ENCODE measurements at regions not wholly inside any gene's neighbourhood (a gene's known extent, or its start where the extent isn't known, plus 50 kb on each side); places are given as distances from the start of the nearest gene placed in this dataset.

- DNase-seq (ENCODE audit: low read depth in 1 of 2, low spot score in 1 of 2) = no peak
These were observed 119.1 kb upstream of the ITGA1 start for GRCh38 chr5:52668544-52669185.

GRCh38 chr5:52672459-52672858 lies 115.3 kb upstream of the ITGA1 start:
- DNase-seq (ENCODE audit: low read depth in 1 of 2, low spot score in 1 of 2) = no peak

GRCh38 chr5:52673495-52673894 lies 114.2 kb upstream of the ITGA1 start:
- no peak for DNase-seq (ENCODE audit: low read depth in 1 of 2, low spot score in 1 of 2)

GRCh38 chr5:52674815-52675545 lies 112.7 kb upstream of the ITGA1 start:
- no peak for DNase-seq (ENCODE audit: low read depth in 1 of 2, low spot score in 1 of 2)

- DNase-seq (ENCODE audit: low read depth in 1 of 2, low spot score in 1 of 2) = no peak
These were observed 105.2 kb upstream of the ITGA1 start for GRCh38 chr5:52682492-52682891.

- DNase-seq (ENCODE audit: low read depth in 1 of 2, low spot score in 1 of 2) = no peak
These were observed 103.7 kb upstream of the ITGA1 start for GRCh38 chr5:52684051-52684450.

- no peak for DNase-seq (ENCODE audit: low read depth in 1 of 2, low spot score in 1 of 2)
These were observed 102.2 kb upstream of the ITGA1 start for GRCh38 chr5:52685566-52685965.

- no peak for DNase-seq (ENCODE audit: low read depth in 1 of 2, low spot score in 1 of 2)
These were observed 101.7 kb upstream of the ITGA1 start for GRCh38 chr5:52685971-52686370.

GRCh38 chr5:52690236-52690768 lies 97.4 kb upstream of the ITGA1 start:
- no peak for DNase-seq (ENCODE audit: low read depth in 1 of 2, low spot score in 1 of 2)

GRCh38 chr5:52692039-52692438 lies 95.7 kb upstream of the ITGA1 start:
- no peak for DNase-seq (ENCODE audit: low read depth in 1 of 2, low spot score in 1 of 2)

GRCh38 chr5:52692606-52693005 lies 95.1 kb upstream of the ITGA1 start:
- DNase-seq (ENCODE audit: low read depth in 1 of 2, low spot score in 1 of 2) = no peak

- DNase-seq (ENCODE audit: low read depth in 1 of 2, low spot score in 1 of 2) = no peak
These were observed 94.4 kb upstream of the ITGA1 start for GRCh38 chr5:52693280-52693679.

GRCh38 chr5:52693836-52694235 lies 93.9 kb upstream of the ITGA1 start:
- DNase-seq (ENCODE audit: low read depth in 1 of 2, low spot score in 1 of 2) = no peak

GRCh38 chr5:52694648-52695047 lies 93.1 kb upstream of the ITGA1 start:
- DNase-seq (ENCODE audit: low read depth in 1 of 2, low spot score in 1 of 2) = no peak

- DNase-seq (ENCODE audit: low read depth in 1 of 2, low spot score in 1 of 2) = no peak
These were observed 84.8 kb upstream of the ITGA1 start for GRCh38 chr5:52702877-52703276.

GRCh38 chr5:52703321-52703720 lies 84.4 kb upstream of the ITGA1 start:
- DNase-seq (ENCODE audit: low read depth in 1 of 2, low spot score in 1 of 2) = no peak

GRCh38 chr5:52705720-52706119 lies 82.0 kb upstream of the ITGA1 start:
- no peak for DNase-seq (ENCODE audit: low read depth in 1 of 2, low spot score in 1 of 2)

GRCh38 chr5:52706775-52707174 lies 80.9 kb upstream of the ITGA1 start:
- DNase-seq (ENCODE audit: low read depth in 1 of 2, low spot score in 1 of 2) = no peak

- no peak for DNase-seq (ENCODE audit: low read depth in 1 of 2, low spot score in 1 of 2)
These were observed 80.1 kb upstream of the ITGA1 start for GRCh38 chr5:52707616-52708015.

GRCh38 chr5:52708463-52708862 lies 79.3 kb upstream of the ITGA1 start:
- DNase-seq (ENCODE audit: low read depth in 1 of 2, low spot score in 1 of 2) = no peak

- no peak for DNase-seq (ENCODE audit: low read depth in 1 of 2, low spot score in 1 of 2)
These were observed 78.4 kb upstream of the ITGA1 start for GRCh38 chr5:52709167-52709925.
